Activated T-helper 2 cell treated with anti-CD3 and anti-CD28 coated beads, Interferon-gamma antibody, Interleukin-2, Interleukin-4, amounts not matched to agents 10 μg/mL and 5 μg/mL and 100 μg/mL, durations not matched to agents 14 hours and 24 hours and 36 hours (primary cell): ENCODE measurements at regions not wholly inside any gene's neighbourhood (a gene's known extent, or its start where the extent isn't known, plus 50 kb on each side); places are given as distances from the start of the nearest gene placed in this dataset.

Experiments
- DNase-seq: peaks from one replicate; pipeline ENCODE4 v3.0.0; 2021; ENCODE audit warnings: low spot score
- H3K27ac Mint-ChIP-seq: one replicate; pipeline ENCODE4 v1.8.0; 2021; ENCODE audit warnings: mixed read lengths
- H3K27me3 Mint-ChIP-seq: one replicate; pipeline ENCODE4 v1.8.0; 2021; ENCODE audit warnings: low read depth, mixed read lengths
- H3K36me3 Mint-ChIP-seq: one replicate; pipeline ENCODE4 v1.8.0; 2021; ENCODE audit warnings: low read depth, mixed read lengths
- H3K4me1 Mint-ChIP-seq: one replicate; pipeline ENCODE4 v1.8.0; 2021; ENCODE audit warnings: low read depth, mixed read lengths
- H3K4me3 Mint-ChIP-seq: one replicate; pipeline ENCODE4 v1.8.0; 2021; ENCODE audit warnings: low read depth, mild to moderate bottlenecking, moderate library complexity, mixed read lengths
- H3K9me3 Mint-ChIP-seq: one replicate; pipeline ENCODE4 v1.8.0; 2021; ENCODE audit warnings: mixed read lengths
- intact Hi-C: fragments of 100-400 bp; cut with micrococcal nuclease; formaldehyde crosslinking; loops from one replicate; pipeline ENCODE4 v1.15.1; 2023

DNA sequence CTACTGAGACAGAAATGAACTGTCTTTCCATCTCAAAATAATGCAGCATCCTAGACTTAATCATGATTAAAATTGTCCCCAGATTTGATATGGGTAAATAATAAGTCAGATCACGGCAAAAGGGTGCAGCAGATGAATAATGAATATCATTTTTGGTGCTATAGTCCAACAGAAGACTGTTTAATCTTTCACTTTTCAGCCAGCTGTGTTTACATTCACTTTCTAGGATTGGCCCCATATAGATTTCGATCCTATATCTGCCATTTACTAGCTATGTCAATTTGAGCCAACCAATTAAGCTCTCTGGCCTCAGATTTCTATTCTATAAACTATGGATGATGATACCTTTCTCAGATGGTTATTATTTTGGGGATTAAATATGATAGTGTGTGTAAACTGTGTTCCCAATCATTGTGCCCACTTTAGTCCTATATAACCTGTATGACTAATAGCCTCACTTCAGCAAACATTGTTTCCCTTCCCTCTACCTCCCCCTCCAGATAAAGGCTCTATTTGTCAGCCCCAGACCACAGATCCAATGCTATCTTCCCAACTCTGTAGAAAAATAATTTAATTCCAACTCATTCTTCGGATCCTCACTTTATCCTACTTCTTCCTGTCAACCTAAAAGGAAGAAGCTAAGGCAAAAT, 53.6 kb upstream of the NT5E start:
- DNase-seq, result no peak
- intact Hi-C loops, result no loop called here
- peaks cover 5% of the 10 kb centered on the region for H3K4me1 Mint-ChIP-seq
- no peaks in the 10 kb centered on the region for H3K36me3 Mint-ChIP-seq
- no peak overlapping the region for H3K4me3 Mint-ChIP-seq
- H3K27ac Mint-ChIP-seq, result no peak overlapping the region
- H3K27me3 Mint-ChIP-seq, result no peaks in the 10 kb centered on the region
- H3K9me3 Mint-ChIP-seq, result peaks cover 6% of the 10 kb centered on the region

DNA sequence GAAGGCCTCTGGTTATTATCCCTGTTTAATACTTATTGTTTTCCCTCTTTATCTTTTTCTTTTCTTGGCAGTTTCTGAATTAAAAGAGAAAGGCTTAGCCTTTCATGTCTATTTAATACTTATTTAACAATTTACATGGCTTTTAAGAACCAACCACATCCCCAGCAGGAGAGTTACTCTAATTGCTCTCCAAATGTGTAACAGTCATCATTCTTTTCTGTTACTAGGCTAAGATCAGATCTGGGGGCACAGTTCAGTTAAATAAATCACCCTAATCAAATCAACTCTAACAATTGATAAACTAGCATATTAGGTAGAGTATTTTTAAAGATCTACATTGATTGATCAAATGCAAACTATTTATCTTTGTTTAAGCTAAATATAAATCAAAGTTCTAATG, 54.1 kb upstream of the NT5E start:
- Mint-ChIP-seq H3K4me3 (no peak overlapping the region), H3K36me3 (no peaks in the 10 kb centered on the region), H3K9me3 (peaks cover 6% of the 10 kb centered on the region), H3K27me3 (no peaks in the 10 kb centered on the region), H3K4me1 (peaks cover 2% of the 10 kb centered on the region), H3K27ac (no peak overlapping the region)
- DNase-seq, result no peak
- intact Hi-C loops, result no loop called here

DNA sequence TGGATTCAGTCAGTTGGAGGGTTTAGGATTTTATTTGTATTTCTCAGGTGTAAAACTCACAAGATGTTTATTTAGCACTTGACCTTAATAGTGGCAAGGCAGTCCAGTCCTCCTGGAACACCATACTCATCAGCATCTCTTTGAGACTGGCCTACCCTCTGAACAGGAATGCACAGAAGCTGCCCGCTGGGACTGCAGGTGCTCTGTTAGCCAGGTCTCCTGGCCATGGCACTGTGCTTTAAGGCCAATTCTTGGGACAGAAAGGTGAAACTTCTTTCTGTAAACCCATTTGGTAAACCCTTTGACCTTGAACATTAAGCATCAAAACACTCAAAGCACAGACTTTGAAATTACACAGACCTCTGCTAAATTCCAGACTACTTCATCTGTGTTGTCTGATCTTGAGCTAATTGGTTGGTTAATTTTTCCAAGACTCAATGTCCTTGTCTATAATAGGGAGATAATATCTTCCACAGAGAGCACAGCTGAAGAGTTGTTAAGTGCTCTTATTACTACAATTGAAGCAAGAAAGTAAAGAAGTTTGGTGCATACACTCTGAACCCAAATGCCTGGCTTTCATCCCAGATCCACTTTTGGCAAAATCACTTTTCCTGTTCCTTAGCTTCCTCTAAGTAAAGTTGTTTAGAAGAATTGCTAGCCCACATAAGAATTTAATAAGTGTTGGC, 54.9 kb upstream of the NT5E start:
- peaks cover 6% of the 10 kb centered on the region for H3K9me3 Mint-ChIP-seq

DNA sequence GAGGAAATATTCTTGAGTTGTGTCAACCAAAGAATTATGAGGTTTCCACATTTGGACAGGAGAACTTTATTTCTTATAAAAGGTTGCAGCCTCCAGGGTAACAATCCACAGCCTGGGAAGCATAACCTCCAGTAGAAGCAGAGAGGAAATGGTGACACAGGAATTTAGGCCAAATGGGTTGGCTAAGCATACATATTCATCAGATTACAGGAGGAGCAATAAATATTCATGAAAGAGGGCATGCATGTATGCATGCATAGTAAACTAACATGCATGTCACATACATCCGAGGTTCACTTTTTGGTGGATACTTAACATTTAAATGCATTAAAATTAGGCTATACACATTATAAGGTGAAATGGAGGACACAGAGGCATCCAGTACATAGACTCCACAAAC, 55.7 kb upstream of the NT5E start:
- no peak overlapping the region for H3K4me3 Mint-ChIP-seq
- no peak overlapping the region for H3K27ac Mint-ChIP-seq
- no peak for DNase-seq
- peaks cover 6% of the 10 kb centered on the region for H3K9me3 Mint-ChIP-seq
- no peaks in the 10 kb centered on the region for H3K36me3 Mint-ChIP-seq
- no peaks in the 10 kb centered on the region for H3K27me3 Mint-ChIP-seq
- peaks cover 10% of the 10 kb centered on the region for H3K4me1 Mint-ChIP-seq
- intact Hi-C loops, result no loop called here

More for the DNA sequence above, 54.9 kb upstream of the NT5E start:
- intact Hi-C loops, result no loop called here
- Mint-ChIP-seq H3K36me3 (no peaks in the 10 kb centered on the region), H3K4me1 (peaks cover 4% of the 10 kb centered on the region), H3K27me3 (no peaks in the 10 kb centered on the region), H3K4me3 (no peak overlapping the region), H3K27ac (no peak overlapping the region)
- DNase-seq, result no peak

DNA sequence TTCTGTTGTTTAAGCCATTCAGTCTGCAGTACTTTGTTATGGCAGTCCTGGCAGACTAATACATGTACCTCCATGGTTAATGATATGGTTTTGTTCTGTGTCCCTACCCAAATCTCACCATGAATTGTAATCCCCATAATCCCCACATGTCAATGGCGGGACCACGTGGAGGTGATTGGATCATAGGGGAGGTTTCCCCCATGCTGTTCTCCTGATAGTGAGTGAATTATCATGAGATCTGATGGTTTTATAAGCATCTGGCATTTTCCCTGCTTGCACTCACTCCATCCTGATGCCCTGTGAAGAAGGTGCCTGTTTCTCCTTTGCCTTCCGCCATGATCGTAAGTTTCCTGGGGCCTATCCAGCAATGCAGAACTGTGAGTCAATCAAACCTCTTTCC, 57.5 kb upstream of the NT5E start:
- DNase-seq, result no peak
- Mint-ChIP-seq H3K27me3 (no peaks in the 10 kb centered on the region), H3K4me3 (no peak overlapping the region), H3K4me1 (peaks cover 15% of the 10 kb centered on the region), H3K27ac (no peak overlapping the region), H3K36me3 (no peaks in the 10 kb centered on the region), H3K9me3 (peaks cover 2% of the 10 kb centered on the region)
- intact Hi-C loops, result no loop called here

DNA sequence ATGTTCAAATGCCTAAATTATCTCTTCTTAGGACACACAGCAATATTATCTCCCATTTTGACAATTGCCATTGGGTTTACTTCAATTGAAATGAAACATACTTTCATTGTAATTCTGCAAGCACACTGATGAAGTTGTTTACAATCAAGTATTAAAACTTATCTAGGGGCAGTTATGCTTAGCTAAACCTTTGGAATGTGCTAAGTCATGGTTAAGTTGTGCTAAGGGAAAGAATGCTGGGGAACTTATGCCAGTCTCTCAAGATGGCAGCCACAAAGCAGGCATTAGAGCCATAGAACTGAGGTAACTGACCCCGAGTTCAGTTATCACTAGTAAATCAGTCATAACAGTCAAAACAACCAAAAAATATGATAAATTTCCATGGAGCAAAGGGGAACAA, 59.1 kb upstream of the NT5E start:
- Mint-ChIP-seq H3K4me1 (peaks cover 17% of the 10 kb centered on the region), H3K9me3 (no peaks in the 10 kb centered on the region), H3K4me3 (no peak overlapping the region)

DNA sequence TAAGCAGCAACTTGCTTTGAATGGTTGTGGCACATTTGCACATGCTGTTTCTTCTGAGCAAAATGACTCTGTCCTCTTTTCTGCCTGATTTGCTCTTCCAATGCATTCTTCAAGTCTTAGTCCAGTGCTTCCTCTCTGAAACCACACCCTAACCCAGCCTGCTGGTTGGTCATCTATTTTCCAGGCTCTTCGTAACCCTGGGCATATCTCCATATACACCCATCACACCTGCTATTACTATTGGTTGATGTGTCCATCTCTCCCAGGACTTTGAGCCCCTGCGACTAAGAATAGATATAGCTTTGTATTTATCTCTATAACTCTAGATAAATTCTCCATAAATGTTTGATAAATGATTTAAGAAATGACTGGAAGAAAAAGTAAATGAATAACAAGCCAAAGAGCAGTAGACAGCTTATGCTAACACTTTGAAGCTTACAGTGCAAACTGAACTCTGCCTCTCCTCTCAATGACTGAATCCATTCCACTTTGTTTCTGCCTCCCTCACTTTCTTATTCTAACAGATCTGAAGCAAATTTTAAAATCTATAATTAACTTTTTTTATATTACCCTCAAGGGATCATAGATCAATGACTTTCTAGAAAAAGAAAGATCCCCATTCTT, 59.7 kb upstream of the NT5E start:
- Mint-ChIP-seq H3K4me1 (peaks cover 19% of the 10 kb centered on the region), H3K27me3 (no peaks in the 10 kb centered on the region), H3K4me3 (no peak overlapping the region), H3K36me3 (no peaks in the 10 kb centered on the region), H3K27ac (no peak overlapping the region), H3K9me3 (no peaks in the 10 kb centered on the region)
- intact Hi-C loops, result no loop called here
- no peak for DNase-seq

More for the DNA sequence above, 59.1 kb upstream of the NT5E start:
- intact Hi-C loops, result no loop called here
- no peak for DNase-seq
- no peaks in the 10 kb centered on the region for H3K36me3 Mint-ChIP-seq
- H3K27ac Mint-ChIP-seq, result no peak overlapping the region
- no peaks in the 10 kb centered on the region for H3K27me3 Mint-ChIP-seq

DNA sequence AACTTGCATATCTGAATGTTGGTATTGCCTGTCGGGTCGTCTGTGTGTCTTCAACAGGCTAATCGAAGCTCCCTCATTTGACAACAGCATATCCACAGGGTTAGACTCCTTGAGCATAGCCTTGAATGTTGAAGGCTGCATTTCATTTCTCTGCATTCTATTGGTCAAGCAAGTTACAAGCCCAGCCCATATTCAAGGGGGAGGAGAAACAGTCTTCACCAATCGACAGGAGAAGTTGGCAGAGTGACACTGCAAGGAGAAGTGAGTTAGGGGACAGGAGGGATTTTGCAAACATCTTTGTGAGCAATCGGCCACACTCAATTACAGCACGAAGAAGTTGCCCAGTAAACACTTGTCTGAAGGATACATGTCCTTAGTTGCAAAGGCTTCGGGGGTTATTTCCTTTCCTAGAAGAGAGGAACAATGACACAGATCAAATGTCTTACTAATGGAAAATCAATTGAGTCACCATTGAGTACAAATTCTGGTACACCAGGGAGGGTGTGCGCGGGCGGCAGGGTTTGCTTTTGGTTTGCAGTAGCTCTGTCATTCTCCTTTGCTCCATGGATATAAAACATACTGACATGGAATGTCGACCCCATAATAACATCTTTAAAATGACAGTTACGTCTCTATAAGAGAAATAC, 60.6 kb upstream of the NT5E start:
- no peak for DNase-seq
- Mint-ChIP-seq H3K4me1 (peaks cover 21% of the 10 kb centered on the region), H3K27ac (peak overlapping the region; percentile 15), H3K36me3 (no peaks in the 10 kb centered on the region), H3K9me3 (no peaks in the 10 kb centered on the region), H3K4me3 (no peak overlapping the region), H3K27me3 (no peaks in the 10 kb centered on the region)
- intact Hi-C loops, result no loop called here

DNA sequence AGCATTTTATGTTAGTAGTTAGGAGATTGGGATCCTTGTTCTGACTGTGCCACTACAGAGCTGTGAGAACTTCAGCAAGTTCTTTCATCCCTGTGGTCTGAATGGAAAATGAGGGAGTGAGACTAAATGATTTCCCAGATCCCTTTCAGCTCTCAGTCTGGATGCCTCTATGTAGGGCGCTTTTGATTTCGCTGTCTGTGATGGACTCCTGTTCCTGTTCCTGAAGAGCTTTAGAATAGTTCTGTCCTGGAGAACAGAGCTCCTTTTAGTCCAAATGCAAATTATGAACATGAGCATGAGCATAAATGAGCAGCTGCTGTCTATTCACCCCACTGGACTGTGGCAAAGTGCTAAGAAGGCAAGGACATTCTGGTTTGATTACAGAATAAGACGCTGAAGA, 61.4 kb upstream of the NT5E start:
- Mint-ChIP-seq H3K9me3 (no peaks in the 10 kb centered on the region), H3K4me3 (no peak overlapping the region), H3K4me1 (peaks cover 21% of the 10 kb centered on the region), H3K36me3 (no peaks in the 10 kb centered on the region), H3K27ac (no peak overlapping the region), H3K27me3 (no peaks in the 10 kb centered on the region)
- DNase-seq, result no peak
- intact Hi-C loops, result no loop called here

DNA sequence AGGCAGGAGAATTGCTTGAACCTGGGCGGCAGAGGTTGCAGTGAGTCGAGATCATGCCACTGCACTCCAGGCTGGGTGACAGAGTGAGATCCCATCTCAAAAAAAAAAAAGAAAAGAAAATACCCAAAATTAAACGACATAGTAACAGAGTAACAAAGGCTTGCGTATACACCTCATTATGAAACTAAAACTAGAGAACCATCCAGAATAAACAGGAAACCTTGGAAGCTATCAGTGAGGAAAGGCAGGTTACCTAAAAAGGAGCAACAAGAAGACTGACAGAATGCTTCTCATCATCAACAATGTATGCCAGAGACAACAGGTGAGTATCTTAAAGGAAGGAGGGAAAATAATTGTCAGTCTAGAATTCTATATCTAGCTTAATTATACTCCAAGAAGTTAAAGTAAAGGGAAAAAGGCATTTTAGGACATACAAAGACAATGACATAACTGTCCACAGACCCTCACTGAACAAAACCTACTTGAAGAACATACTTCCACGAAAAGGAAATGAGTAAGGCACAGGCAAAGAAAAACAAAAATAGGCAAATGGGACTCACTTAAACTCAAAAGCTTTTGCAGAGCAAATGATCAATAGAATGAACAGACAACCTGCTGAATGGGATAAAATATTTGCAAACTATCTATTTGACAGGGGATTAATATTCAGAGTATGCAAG, 64.1 kb upstream of the NT5E start:
- H3K36me3 Mint-ChIP-seq, result no peaks in the 10 kb centered on the region
- no peak overlapping the region for H3K27ac Mint-ChIP-seq
- DNase-seq, result no peak
- H3K9me3 Mint-ChIP-seq, result no peaks in the 10 kb centered on the region
- H3K27me3 Mint-ChIP-seq, result no peaks in the 10 kb centered on the region
- H3K4me1 Mint-ChIP-seq, result peaks cover 19% of the 10 kb centered on the region
- intact Hi-C loops, result no loop called here
- H3K4me3 Mint-ChIP-seq, result no peak overlapping the region

DNA sequence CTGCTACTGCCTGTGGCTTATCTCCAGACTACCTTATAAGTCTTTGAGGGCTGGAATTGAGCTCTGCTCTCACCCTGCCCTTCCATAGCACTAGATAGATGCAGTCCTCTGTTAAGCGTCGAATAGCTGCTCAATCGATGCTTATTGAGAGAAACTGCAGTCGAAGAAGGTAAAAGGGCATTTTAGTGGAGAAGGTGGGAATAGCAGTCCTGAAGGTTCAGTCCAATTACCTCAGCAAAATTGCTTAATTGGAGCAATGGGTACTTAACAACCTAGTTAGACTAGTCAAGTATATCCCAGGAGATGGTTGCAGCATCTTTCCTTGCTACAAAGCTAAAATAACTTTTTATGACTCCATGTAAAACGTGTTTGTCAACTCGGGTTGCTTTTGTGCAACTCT, 66.8 kb upstream of the NT5E start:
- Mint-ChIP-seq H3K9me3 (peaks cover 7% of the 10 kb centered on the region), H3K4me1 (peaks cover 6% of the 10 kb centered on the region), H3K27me3 (peaks cover 3% of the 10 kb centered on the region), H3K36me3 (no peaks in the 10 kb centered on the region), H3K27ac (no peak overlapping the region), H3K4me3 (no peak overlapping the region)
- DNase-seq, result no peak
- intact Hi-C loops, result no loop called here

DNA sequence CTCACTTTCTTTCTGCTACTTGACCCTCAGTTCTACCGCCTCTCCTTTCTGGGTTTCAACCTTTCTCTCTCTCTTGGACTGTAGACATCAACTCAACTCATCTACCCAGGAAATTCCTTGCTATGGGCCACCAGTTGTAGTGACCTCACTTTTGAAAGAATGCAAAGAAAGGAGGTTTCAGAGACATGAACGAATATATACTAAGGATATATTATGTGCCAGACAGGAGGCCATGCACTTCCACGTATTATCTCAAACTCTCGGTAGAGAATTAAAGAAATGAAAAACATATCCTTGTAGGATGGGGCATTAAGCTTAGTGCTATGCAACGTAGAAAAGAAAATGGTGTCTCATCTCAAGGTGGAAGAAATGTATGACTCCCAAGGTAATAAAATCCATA, 67.3 kb upstream of the NT5E start:
- Mint-ChIP-seq H3K4me1 (peaks cover 6% of the 10 kb centered on the region), H3K9me3 (peaks cover 7% of the 10 kb centered on the region), H3K36me3 (no peaks in the 10 kb centered on the region), H3K4me3 (no peak overlapping the region), H3K27ac (no peak overlapping the region), H3K27me3 (peaks cover 3% of the 10 kb centered on the region)
- DNase-seq, result no peak
- intact Hi-C loops, result no loop called here

DNA sequence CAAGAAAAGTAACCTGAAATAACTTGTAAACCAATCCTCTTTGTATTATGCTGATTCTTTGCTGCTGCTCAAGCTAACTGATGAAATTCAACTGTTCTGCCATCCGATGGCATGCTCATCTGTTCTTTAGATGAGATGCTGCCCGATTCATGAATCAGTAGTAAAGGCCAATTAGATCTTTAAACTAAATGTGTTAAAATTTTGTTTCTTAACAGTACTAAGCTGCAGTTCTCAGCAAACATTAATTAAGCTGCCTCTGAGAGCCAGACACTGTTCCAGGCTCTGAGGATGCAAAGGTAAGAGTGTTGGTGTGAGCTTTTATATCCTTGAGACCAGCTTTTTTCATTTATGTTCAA, 77.0 kb upstream of the NT5E start:
- H3K27ac Mint-ChIP-seq, result no peak overlapping the region
- H3K4me1 Mint-ChIP-seq, result no peaks in the 10 kb centered on the region
- H3K36me3 Mint-ChIP-seq, result no peaks in the 10 kb centered on the region
- H3K9me3 Mint-ChIP-seq, result no peaks in the 10 kb centered on the region
- intact Hi-C loops, result no loop called here
- peaks cover 2% of the 10 kb centered on the region for H3K27me3 Mint-ChIP-seq
- no peak overlapping the region for H3K4me3 Mint-ChIP-seq
- DNase-seq, result no peak
